GM12801 (cell line): ENCODE measurements at regions not wholly inside any gene's neighbourhood (a gene's known extent, or its start where the extent isn't known, plus 50 kb on each side); places are given as distances from the start of the nearest gene placed in this dataset.

Experiments used
- TF ChIP-seq, protein P1 (sequence below): IDR thresholded peaks from one replicate; pipeline ENCODE4 v1.5.1; 2011; ENCODE audit warnings: control low read depth; ENCODE audit not compliant: insufficient read length; ENCODE audit errors: extremely low read depth

DNA sequence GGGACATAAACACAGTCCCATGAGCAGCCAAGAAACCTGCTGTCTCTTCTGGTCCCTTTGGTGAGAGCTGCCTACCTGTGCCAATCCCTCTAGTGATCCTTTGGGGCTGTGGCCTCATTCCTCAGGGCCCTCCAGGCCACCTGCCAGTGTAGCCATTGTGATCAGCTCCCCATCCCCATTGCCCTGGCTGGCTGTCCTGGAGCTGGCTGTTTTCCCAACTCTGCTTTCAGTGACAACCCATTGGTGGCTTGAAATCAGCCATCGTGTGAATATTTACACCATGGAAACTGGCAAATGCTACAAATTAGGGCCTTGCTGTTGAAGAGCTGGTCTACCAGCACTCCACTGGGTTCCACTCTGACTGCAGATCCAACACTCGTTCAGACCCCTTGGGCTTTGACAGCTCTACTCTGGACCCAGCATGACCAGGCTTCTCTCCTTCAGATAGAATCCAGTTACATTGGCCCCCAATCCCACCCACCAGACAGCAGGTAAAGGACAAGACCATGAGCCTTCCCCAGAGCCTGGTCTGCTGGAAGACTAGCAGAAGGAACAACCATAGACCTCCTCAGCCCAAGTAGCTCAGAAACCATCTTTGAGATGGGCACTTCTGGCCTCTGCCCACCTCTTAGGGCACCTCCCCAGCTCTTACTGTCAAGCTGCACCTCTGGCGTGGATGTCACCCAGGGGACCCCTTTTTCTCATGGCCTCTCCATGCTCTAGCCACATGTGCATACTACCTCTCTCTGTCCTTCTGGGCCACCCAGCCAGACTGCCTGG, 69.2 kb upstream of the NEK6 start:
- TF ChIP-seq, protein P1, sequence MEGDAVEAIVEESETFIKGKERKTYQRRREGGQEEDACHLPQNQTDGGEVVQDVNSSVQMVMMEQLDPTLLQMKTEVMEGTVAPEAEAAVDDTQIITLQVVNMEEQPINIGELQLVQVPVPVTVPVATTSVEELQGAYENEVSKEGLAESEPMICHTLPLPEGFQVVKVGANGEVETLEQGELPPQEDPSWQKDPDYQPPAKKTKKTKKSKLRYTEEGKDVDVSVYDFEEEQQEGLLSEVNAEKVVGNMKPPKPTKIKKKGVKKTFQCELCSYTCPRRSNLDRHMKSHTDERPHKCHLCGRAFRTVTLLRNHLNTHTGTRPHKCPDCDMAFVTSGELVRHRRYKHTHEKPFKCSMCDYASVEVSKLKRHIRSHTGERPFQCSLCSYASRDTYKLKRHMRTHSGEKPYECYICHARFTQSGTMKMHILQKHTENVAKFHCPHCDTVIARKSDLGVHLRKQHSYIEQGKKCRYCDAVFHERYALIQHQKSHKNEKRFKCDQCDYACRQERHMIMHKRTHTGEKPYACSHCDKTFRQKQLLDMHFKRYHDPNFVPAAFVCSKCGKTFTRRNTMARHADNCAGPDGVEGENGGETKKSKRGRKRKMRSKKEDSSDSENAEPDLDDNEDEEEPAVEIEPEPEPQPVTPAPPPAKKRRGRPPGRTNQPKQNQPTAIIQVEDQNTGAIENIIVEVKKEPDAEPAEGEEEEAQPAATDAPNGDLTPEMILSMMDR: no peak

DNA sequence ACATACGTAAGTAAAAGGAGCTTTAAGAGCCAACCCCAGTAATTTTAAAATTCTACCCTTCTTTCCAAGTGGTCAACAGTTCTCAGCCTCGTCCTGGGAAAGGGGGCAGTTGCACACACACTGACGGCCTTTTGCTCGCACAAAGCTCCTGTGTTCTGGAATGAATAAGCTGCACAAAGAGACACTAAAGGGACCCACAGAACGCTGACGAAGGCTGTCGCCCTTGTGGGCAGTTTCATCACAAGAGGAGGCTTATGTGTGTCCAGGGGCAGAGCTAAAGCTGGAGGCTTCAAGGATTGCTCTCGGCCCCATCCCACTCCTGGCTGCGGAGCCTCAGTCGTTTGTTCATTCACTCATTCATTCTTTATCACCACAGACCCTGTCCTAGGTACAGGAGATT, 67.0 kb upstream of the NEK6 start:
- TF ChIP-seq, protein P1: no peak

DNA sequence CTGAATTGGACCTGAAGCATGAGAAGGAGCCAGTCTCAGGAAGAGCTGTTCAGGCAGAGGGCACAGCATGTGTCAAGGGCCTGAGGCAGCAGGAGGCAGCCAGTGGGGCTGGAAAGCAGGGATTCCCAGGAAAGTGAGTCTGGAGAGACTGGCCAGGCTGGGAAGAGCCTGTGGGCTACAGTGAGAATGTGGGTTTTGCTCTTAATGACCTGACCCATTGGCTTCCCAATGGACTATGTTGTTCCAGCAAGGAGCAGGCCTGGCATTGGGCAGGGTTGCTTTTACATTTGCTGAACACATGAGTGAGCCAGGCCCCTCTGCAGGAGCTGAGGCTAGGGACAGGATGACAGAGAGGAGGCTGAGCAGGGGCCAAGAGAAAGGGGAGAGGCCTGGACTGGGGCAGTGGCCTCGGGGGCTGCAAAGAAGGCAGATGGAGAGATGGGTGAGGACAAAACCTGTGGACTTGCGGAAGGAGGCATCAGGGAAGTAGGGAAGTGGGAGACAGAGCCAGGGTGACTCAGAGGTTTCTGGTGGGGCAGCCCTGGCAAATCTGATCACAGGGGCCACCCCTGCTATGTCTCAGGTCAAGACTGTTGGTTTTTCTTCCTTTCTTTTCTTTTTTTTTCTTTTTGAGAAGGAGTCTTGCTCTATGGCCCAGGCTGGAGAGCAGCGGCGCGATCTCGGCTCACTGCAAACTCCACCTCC, 65.9 kb upstream of the NEK6 start:
- TF ChIP-seq, protein P1: no peak

DNA sequence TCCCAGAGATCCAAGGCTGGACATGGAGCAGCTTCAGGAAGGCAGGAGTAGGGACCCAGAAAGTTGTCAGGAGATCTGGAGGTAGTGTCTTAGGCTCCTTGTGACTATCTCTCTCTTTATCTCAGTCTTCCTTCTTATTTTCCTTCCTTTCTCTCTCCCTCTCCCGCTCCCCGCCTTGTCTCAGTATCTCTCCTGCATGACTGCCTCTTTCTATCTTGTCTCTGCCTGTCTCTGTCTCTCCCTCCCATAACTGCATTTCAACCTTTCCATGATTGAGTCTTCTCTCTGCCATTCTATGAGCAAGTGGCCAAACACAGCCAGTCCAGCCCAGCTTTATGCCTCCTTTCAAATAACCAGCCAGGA, 61.0 kb upstream of the NEK6 start:
- TF ChIP-seq, protein P1: no peak

DNA sequence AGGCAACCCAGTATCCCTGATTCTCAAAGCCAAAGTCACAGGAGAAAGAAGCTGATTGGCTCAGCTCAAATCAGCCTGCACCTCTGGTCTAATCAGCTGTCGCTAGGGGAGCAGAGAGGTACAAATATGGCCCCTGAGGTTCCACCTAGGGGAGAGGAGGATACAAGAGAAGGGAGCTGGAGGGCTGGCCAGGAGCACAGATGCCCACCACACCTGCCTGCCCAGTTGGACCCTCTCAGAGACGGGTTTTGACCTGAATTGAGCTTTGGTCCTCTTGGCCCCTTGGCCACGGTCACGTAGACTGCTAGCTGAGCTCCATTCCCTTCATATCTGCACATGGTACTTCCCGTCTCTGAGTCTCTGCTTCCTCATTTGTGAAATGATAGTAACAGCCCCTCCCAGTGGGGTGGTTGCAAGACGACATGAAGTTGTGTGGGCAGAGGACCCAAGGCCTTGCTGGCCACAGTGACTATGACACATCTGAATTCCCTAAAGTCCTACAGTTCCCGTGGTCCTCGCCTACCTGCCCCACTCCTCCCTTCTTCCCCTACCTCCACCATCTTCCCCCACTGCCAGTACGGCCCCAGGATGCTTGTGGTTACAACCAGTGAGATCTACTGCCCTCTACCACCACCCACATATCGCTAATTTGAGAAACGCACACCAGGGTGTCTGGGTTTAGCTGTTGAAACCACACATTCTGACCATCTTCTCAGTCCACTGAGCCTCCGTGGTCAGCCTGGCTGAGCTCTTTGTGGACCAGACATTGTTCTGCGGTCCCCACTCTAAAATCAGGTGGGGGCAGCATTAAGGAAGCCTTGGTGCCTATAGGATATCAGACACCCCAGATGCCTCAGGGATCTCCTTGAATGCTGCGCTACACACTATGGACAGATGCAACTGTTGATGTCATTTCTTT, 60.3 kb upstream of the NEK6 start:
- TF ChIP-seq, protein P1: no peak

DNA sequence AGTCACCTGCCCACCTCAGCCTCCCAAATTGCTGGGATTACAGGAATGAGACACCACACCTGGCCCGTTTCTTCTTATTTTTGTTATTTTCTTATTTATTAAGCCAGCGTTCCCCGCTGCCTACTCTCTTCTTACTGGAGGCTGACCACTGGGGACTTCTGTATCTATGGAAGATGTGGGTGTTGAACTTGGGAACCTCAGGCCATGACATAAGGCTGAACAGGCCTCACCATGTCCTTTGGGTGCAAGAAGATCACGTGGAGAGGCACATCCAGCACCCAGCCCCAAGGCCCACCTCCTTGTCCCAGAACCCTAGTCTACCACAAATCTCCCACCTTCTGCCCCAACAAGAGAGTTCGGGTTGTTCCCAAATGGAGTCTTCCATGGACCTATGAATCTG, 59.4 kb upstream of the NEK6 start:
- TF ChIP-seq, protein P1: no peak

DNA sequence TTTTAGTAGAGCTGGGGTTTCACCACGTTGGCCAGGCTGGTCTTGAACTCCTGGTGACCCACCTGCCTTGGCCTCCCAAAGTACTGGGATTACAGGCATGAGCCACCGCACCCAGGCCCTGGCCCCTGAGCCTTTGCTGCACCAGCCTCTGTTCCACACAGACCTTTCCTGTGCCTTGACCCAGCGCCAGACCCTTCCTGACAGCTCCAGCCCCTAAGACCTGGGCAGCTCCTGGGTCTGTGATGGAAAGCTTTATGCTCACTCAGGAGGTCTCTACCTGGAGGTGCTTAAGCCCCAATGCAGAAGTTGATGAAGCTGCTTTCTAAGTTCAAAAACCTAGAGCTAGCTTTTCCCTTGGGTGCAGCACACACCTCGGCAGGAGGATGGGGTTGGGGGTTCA, 58.8 kb upstream of the NEK6 start:
- TF ChIP-seq, protein P1: no peak
